ENCODE measurements at regions not wholly inside any gene's neighbourhood (a gene's known extent, or its start where the extent isn't known, plus 50 kb on each side); places are given as distances from the start of the nearest gene placed in this dataset.

DNA sequence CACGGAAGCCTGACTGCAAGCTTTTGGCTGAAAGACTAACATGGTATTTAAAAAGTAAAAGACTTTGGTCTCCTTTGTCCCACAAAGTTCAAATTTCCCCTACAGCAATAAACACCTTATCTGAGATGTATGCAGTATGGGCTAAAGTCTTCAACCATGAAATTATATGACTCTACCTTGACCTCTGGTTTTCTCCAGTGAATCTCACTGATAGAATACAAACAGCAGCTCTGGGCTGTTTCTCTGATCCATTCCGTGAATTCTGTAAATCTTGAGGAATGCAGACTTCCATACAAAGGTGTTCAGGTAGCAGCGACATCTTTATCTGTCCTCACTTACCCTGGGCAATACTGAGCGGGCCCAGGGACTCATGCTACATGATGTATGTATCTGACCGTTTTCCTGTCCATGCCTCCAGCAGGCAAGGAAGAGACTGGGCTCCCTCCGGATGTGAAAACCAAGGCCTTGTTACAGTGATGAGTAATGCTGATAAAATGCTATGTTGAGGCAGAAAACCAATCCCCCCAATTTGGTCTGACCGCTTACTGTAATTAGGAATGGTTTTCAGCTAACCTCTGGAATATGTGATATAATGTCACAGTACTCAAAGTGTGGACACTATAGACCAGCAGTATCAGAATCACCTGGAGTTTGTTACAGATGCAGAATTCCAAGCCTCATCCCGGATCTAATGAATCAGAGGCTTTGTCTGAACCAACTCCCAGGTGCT is 589.8 kb downstream of the HS3ST4 start:
- FAIRE-seq: no peak
- no peak for DNase-seq (ENCODE audit: low read depth)
- Histone ChIP-seq H3K4me3 (ENCODE audit: low read depth, low read length) (no peak overlapping the region), H3K36me3 (ENCODE audit: control insufficient read depth, insufficient read depth, low read length) (no peaks in the 10 kb centered on the region), H3K27me3 (ENCODE audit: control insufficient read depth, insufficient read depth, low read length) (no peaks in the 10 kb centered on the region)
- TF ChIP-seq, protein P1, sequence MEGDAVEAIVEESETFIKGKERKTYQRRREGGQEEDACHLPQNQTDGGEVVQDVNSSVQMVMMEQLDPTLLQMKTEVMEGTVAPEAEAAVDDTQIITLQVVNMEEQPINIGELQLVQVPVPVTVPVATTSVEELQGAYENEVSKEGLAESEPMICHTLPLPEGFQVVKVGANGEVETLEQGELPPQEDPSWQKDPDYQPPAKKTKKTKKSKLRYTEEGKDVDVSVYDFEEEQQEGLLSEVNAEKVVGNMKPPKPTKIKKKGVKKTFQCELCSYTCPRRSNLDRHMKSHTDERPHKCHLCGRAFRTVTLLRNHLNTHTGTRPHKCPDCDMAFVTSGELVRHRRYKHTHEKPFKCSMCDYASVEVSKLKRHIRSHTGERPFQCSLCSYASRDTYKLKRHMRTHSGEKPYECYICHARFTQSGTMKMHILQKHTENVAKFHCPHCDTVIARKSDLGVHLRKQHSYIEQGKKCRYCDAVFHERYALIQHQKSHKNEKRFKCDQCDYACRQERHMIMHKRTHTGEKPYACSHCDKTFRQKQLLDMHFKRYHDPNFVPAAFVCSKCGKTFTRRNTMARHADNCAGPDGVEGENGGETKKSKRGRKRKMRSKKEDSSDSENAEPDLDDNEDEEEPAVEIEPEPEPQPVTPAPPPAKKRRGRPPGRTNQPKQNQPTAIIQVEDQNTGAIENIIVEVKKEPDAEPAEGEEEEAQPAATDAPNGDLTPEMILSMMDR (IDR thresholded peaks at IDR 0.05; ENCODE audit: insufficient read depth, low read length, severe bottlenecking): no peak

- no peak overlapping the region for H3K4me3 ChIP-seq (ENCODE audit: low read depth, low read length)
- H3K36me3 ChIP-seq (ENCODE audit: control insufficient read depth, insufficient read depth, low read length): no peaks in the 10 kb centered on the region
- DNase-seq (ENCODE audit: low read depth) (no peak), FAIRE-seq (no peak)
- TF ChIP-seq, protein P1 (IDR thresholded peaks at IDR 0.05; ENCODE audit: insufficient read depth, low read length, severe bottlenecking): no peak
- H3K27me3 ChIP-seq (ENCODE audit: control insufficient read depth, insufficient read depth, low read length): no peaks in the 10 kb centered on the region
Observed at GRCh38 chr16:26295625-26296304, 604.0 kb downstream of the HS3ST4 start.

DNA sequence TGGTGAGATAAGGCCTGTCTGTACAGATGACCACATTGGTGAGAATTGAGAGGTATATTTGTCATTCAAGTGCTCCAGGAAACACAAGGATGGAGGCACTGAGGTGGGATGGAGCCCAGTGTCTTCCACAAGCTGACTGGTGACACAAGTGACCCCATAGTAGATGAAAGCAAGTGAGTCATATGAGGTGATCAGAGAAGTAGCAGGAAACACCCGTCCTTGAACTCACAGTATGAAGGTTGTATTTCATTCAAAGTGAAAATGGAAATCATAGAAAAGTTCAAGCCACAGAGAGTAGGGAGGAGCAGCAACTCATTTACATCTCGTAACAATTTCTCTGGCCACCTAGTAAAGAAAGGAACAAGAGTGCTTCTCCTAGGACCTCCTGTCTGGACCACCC is 609.8 kb downstream of the HS3ST4 start:
- Histone ChIP-seq H3K27me3 (ENCODE audit: control insufficient read depth, insufficient read depth, low read length) (no peaks in the 10 kb centered on the region), H3K36me3 (ENCODE audit: control insufficient read depth, insufficient read depth, low read length) (no peaks in the 10 kb centered on the region), H3K4me3 (ENCODE audit: low read depth, low read length) (no peak overlapping the region)
- DNase-seq (ENCODE audit: low read depth) (no peak), FAIRE-seq (no peak)
- TF ChIP-seq, protein P1 (IDR thresholded peaks at IDR 0.05; ENCODE audit: insufficient read depth, low read length, severe bottlenecking): no peak

GRCh38 chr16:26316683-26317464 is 625.1 kb downstream of the HS3ST4 start:
- DNase-seq (ENCODE audit: low read depth): no peak
- no peak for FAIRE-seq
- Histone ChIP-seq H3K27me3 (ENCODE audit: control insufficient read depth, insufficient read depth, low read length) (no peaks in the 10 kb centered on the region), H3K36me3 (ENCODE audit: control insufficient read depth, insufficient read depth, low read length) (no peaks in the 10 kb centered on the region), H3K4me3 (ENCODE audit: low read depth, low read length) (no peak overlapping the region)
- TF ChIP-seq, protein P1 (IDR thresholded peaks at IDR 0.05; ENCODE audit: insufficient read depth, low read length, severe bottlenecking): no peak

DNA sequence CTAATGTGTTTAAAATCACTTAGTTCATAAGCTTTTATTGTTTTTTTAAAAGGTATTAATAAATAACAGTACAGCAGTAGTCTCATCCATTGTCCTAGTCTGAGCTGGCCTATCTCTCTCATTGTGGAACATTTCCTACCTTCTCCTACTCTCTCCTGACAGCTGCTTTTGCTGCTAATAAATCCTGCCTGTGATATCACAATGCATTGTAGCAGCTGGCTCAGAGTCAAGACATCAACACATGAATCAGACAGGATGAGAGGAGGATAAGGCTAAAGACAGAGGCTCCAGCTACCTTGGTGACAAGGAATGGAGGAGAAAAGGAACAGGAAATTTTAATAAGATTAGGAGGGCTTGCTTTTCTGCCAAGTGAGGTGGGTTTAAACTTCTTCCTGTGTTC is 626.1 kb downstream of the HS3ST4 start:
- DNase-seq (ENCODE audit: low read depth) (no peak), FAIRE-seq (no peak)
- TF ChIP-seq, protein P1 (IDR thresholded peaks at IDR 0.05; ENCODE audit: insufficient read depth, low read length, severe bottlenecking): no peak

More for the DNA sequence above, 626.1 kb downstream of the HS3ST4 start:
- Histone ChIP-seq H3K4me3 (ENCODE audit: low read depth, low read length) (no peak overlapping the region), H3K36me3 (ENCODE audit: control insufficient read depth, insufficient read depth, low read length) (no peaks in the 10 kb centered on the region), H3K27me3 (ENCODE audit: control insufficient read depth, insufficient read depth, low read length) (no peaks in the 10 kb centered on the region)

Measured in bronchial epithelial cell (primary cell).